Mucosa of rectum (tissue), 2 donors: ENCODE measurements at regions not wholly inside any gene's neighbourhood (a gene's known extent, or its start where the extent isn't known, plus 50 kb on each side); places are given as distances from the start of the nearest gene placed in this dataset.

Source experiments
- H3K27ac ChIP-seq, 2 donors: one replicate each; pipeline ENCODE4 v1.7.0; 2013; ENCODE audit warnings: inconsistent platforms in 2 of 2, low read depth in 2 of 2, low read length in 2 of 2
- H3K27me3 ChIP-seq, 2 donors: one replicate each; pipeline ENCODE4 v1.7.0; 2013; ENCODE audit warnings: low read length in 2 of 2; ENCODE audit not compliant: control insufficient read depth in 2 of 2, insufficient read depth in 2 of 2
- H3K36me3 ChIP-seq, 2 donors: one replicate each; pipeline ENCODE4 v1.7.0; 2013; ENCODE audit warnings: low read length in 2 of 2; ENCODE audit not compliant: control insufficient read depth in 2 of 2, insufficient read depth in 2 of 2
- H3K4me1 ChIP-seq, 2 donors: one replicate each; pipeline ENCODE4 v1.7.0; 2013; ENCODE audit warnings: low read length in 2 of 2, mild to moderate bottlenecking in 1 of 2; ENCODE audit not compliant: control insufficient read depth in 2 of 2, insufficient read depth in 2 of 2
- H3K4me3 ChIP-seq, 2 donors: one replicate each; pipeline ENCODE4 v1.7.0; 2013; ENCODE audit warnings: low read length in 2 of 2
- H3K9ac ChIP-seq, 2 donors: one replicate each; pipeline ENCODE4 v1.7.0; 2013; ENCODE audit warnings: low read length in 2 of 2, low read depth in 1 of 2, mild to moderate bottlenecking in 1 of 2
- H3K9me3 ChIP-seq, 2 donors: one replicate each; pipeline ENCODE4 v1.7.0; 2013; ENCODE audit warnings: low read length in 2 of 2; ENCODE audit not compliant: control insufficient read depth in 2 of 2
- donor health status: healthy.
- donor health status: Normal muscosa, but diverticular disease.

DNA sequence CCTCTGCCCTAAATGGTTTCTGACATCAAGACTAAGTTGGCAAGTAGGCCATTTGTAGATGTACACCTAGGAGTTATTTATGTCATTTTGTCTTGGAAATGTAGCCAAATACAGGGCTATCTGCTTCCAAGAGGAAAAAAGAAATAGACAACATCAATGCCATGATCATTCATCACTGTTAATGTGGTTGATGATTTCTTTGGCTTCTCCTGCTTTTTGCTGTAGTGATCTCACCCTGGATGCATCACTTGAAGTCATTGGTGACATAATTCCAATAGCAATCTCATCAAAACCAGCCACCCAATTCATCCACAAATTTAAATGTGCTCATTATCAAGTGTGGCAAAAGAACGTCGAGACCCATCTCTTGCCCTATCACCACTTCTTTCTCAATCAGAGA lies 222.6 kb upstream of the PPARGC1A start:
- Histone ChIP-seq H3K36me3 (no peaks in the 10 kb centered on the region), H3K27me3 (no peaks in the 10 kb centered on the region), H3K9ac (no peak overlapping the region), H3K27ac (no peak overlapping the region), H3K4me1 (no peaks in the 10 kb centered on the region), H3K4me3 (no peak overlapping the region), H3K9me3 (no peaks in the 10 kb centered on the region)

DNA sequence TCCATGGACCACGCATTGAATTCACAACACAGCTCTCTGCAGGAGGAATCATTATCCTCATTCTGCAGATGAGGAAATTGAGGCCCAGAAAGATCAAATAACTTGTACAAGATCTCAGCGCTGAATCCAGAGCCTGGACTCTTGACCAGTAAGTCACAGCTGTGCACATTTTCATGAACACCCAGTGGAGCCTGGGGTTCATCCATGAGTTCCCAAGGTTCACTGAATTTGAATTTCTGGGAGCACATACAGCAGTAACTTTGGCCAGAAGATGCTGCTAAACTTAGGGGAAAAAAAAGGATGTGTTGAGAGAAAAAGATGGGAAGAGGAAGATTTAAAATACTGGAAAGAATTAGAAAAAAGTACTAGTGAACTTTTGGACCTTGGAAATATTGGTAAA lies 218.7 kb upstream of the PPARGC1A start:
- Histone ChIP-seq H3K9me3 (no peaks in the 10 kb centered on the region), H3K4me3 (no peak overlapping the region), H3K4me1 (peaks cover 5 to 6% of the 10 kb centered on the region in 2 donors), H3K27ac (no peak overlapping the region), H3K27me3 (no peaks in the 10 kb centered on the region), H3K36me3 (no peaks in the 10 kb centered on the region), H3K9ac (no peak overlapping the region)

DNA sequence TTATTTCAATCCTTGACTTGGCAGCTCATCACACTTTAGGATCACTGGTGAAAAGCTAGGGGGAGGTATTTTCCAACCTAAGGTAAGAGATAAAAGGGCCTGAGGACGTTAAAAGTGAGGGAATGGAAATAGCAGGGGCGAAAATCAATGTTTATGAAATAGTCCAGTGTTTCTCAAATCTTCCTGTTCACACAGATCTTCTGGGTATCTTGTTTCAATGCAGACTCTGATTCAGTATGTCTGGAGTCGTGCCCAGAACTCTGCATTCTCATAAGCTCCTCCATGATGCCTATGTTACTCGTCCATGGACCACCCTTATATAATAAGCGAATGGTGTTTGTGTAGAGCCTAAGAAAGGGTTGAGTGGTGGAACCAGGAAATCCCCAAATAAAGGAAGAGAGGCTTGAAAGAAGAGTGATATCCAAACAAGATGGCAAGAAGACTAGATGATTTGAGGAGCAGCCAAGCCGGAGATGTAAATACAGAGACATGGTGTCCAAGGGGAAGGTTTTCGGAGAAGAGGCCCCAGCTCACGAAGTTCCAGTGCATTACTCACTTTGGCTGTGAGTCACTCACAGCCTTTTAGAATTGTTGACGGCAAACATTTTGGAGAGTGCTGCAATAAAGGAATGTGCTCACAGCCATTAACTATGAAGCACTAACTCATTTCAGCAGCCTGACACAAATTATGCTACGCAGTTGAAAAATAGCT lies 215.6 kb upstream of the PPARGC1A start:
- Histone ChIP-seq H3K4me1 (peaks cover 5 to 6% of the 10 kb centered on the region in 2 donors), H3K27ac (peak overlapping the region; percentile 10 to 44), H3K9me3 (no peaks in the 10 kb centered on the region), H3K9ac (no peak overlapping the region), H3K36me3 (no peaks in the 10 kb centered on the region), H3K4me3 (no peak overlapping the region), H3K27me3 (no peaks in the 10 kb centered on the region)

GRCh38 chr4:24104158-24104565 lies 214.3 kb upstream of the PPARGC1A start:
- Histone ChIP-seq H3K9ac (no peak overlapping the region), H3K9me3 (no peaks in the 10 kb centered on the region), H3K4me1 (peaks cover 5 to 6% of the 10 kb centered on the region in 2 donors), H3K4me3 (no peak overlapping the region), H3K36me3 (no peaks in the 10 kb centered on the region), H3K27me3 (no peaks in the 10 kb centered on the region), H3K27ac (no peak overlapping the region)

DNA sequence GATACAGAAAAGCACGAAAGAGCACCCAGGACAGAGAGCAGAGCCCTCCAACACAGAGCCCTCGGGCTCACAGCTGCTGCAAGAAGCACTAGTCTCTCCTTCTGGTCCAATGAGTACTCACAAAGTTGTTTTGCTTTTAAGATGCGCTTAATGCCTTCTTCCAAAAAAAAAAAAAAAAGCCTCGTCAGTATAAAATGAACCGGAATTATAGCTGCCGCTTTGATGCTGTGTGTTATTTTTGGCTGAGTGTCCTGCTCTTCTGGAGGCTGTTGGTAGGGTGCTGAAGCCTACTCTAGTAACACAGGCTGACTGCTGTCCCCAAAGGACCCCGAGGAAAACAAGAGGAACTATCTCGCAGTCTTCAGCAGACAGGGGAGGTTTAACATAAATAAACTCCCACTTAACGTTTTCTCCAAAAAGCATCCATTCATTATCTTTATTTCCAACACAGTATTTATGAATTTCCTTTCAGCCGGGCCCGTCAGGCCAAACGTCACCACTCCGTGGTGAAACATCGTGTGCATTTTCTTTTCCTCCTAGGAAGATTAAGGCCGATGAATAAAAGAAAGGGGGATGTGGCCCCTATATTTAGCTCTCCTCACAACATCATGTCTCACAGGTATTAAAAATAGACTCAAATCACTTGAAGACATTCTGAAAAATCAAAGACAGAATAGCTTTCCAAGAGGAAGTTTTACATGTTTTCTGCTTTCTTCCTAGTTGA lies 213.7 kb upstream of the PPARGC1A start:
- no peaks in the 10 kb centered on the region for H3K27me3 ChIP-seq
- H3K9me3 ChIP-seq = no peaks in the 10 kb centered on the region
- no peak overlapping the region for H3K4me3 ChIP-seq
- H3K9ac ChIP-seq = no peak overlapping the region
- no peak overlapping the region for H3K27ac ChIP-seq
- H3K4me1 ChIP-seq = peaks cover 5 to 6% of the 10 kb centered on the region in 2 donors
- no peaks in the 10 kb centered on the region for H3K36me3 ChIP-seq

DNA sequence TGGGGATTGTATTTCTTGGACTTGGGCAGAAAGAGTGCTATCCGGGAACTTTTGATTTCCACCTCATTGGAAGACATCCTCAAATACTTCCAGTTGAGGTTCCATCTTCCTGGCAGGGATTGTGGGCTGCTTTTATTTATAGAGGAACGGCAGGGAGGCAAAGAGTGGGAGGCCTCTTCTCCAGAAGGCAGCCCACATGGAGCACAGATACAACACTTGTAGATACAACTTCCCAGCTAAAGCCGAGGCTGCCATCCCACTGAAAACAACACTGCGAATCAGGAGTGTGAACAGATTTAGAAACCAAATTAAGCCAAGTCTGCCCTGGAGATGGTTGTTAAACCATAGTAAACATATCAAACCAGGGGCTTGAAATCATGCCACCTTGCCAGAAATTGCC lies 212.8 kb upstream of the PPARGC1A start:
- Histone ChIP-seq H3K4me3 (no peak overlapping the region), H3K36me3 (no peaks in the 10 kb centered on the region), H3K9me3 (no peaks in the 10 kb centered on the region), H3K27ac (no peak overlapping the region), H3K27me3 (no peaks in the 10 kb centered on the region), H3K9ac (no peak overlapping the region), H3K4me1 (peaks cover 5 to 6% of the 10 kb centered on the region in 2 donors)

- no peak overlapping the region for H3K4me3 ChIP-seq
- no peaks in the 10 kb centered on the region for H3K36me3 ChIP-seq
- no peak overlapping the region for H3K9ac ChIP-seq
- H3K27ac ChIP-seq = no peak overlapping the region
- no peaks in the 10 kb centered on the region for H3K9me3 ChIP-seq
- H3K4me1 ChIP-seq = no peaks in the 10 kb centered on the region
- H3K27me3 ChIP-seq = no peaks in the 10 kb centered on the region
Observed at GRCh38 chr4:24096603-24097002, 206.8 kb upstream of the PPARGC1A start.

- H3K9ac ChIP-seq = no peak overlapping the region
- H3K27me3 ChIP-seq = no peaks in the 10 kb centered on the region
- no peaks in the 10 kb centered on the region for H3K36me3 ChIP-seq
- no peak overlapping the region for H3K27ac ChIP-seq
- H3K9me3 ChIP-seq = no peaks in the 10 kb centered on the region
- H3K4me1 ChIP-seq = no peaks in the 10 kb centered on the region
- H3K4me3 ChIP-seq = no peak overlapping the region
Observed at GRCh38 chr4:24094726-24095125, 204.9 kb upstream of the PPARGC1A start.

DNA sequence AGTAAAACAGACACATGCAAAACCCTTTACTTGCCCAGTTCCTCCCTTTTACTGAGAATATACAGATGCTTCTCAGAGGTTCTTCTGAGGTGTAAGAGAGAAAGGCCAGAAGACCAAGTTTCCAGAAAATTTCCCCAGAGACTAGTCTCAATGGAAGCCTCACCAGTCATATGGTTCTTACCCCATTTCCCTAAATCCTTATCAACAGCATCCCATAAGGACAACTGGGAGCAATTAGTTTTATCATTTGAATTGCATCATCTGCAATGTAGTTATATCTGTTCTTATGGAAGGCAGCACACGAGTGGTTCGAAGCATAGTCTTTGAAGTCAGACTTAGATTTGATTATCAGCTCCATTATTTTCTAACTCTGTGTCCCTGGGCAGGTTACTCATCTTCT lies 203.6 kb upstream of the PPARGC1A start:
- no peak overlapping the region for H3K27ac ChIP-seq
- no peaks in the 10 kb centered on the region for H3K27me3 ChIP-seq
- H3K4me3 ChIP-seq = no peak overlapping the region
- no peaks in the 10 kb centered on the region for H3K4me1 ChIP-seq
- H3K36me3 ChIP-seq = no peaks in the 10 kb centered on the region
- H3K9me3 ChIP-seq = no peaks in the 10 kb centered on the region
- no peak overlapping the region for H3K9ac ChIP-seq

DNA sequence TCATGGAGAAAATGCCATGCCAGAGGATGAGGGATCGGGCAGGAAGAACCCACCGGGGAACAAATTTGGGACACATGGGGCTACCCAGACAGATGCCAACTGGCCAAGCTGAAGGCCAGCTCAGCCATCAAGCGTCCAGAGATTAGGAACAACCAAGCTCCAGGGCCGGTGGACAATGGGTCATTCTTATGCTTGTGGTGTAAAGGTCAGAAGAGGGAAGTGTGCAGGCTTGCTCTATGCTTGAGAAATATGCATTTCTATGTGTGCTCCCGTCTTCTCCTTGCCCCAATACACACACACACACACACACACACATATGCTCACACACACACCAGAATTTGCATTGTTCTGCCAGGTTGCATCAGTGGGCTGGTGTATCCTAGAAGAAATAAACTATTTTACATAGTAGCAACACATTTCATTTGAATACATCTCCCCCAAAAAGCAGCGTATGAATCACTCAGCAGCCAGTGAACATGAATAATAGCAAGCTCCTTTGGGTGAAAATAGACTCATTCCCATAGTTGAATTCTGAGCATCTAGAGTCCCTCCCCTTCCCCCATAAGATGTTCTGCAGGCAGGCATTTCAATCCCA lies 201.9 kb upstream of the PPARGC1A start:
- H3K9me3 ChIP-seq = no peaks in the 10 kb centered on the region
- no peak overlapping the region for H3K4me3 ChIP-seq
- H3K36me3 ChIP-seq = no peaks in the 10 kb centered on the region
- H3K27me3 ChIP-seq = no peaks in the 10 kb centered on the region
- H3K27ac ChIP-seq = no peak overlapping the region
- H3K9ac ChIP-seq = no peak overlapping the region
- no peaks in the 10 kb centered on the region for H3K4me1 ChIP-seq
